GM19467 (cell line): ENCODE measurements at regions not wholly inside any gene's neighbourhood (a gene's known extent, or its start where the extent isn't known, plus 50 kb on each side); places are given as distances from the start of the nearest gene placed in this dataset.

Experiments
- ATAC-seq: cut with Tn5 transposase; IDR thresholded peaks from one replicate; pipeline ENCODE4 v1.9.1; 2021; ENCODE audit warnings: mild to moderate bottlenecking, moderate library complexity; ENCODE audit not compliant: unreplicated experiment

DNA sequence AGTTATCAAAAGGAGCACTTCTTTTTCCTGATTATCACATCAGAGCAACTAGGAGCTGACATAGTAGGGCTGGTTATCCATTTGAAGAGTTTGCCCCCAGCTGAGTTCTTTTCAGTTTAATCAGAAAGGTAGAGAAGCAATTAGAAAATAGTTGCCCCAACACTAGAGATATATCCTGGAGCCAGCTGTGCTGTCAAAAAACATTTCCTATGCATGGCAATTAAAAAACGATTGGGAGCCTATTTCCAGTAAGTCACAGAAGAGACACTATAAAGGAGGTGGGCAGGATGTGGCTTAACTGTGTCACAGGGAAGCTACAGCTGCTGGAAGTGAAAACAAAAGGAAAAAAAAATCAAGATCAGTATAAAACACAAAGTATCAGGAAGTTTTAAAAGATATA is 155.7 kb upstream of the SLITRK1 start:
- no peak for ATAC-seq

DNA sequence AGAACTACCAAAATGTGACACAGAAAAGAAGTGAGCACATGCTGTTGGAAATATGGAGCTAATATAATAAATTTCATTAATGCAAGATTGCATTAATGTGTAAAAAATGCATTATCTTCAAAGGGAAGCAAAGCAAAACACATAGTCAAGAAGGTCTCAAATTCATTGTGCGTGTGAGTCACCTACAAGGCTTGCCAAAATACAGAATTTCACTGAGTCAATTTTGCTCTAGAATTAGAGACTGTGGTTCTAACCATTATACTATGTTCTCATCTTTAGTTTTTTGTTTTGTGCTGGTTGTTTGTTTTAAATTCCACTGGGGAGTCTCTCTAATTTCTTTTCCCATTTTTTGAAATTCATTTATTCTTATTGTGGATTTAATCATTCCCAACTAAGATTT is 149.8 kb upstream of the SLITRK1 start:
- ATAC-seq, result no peak

DNA sequence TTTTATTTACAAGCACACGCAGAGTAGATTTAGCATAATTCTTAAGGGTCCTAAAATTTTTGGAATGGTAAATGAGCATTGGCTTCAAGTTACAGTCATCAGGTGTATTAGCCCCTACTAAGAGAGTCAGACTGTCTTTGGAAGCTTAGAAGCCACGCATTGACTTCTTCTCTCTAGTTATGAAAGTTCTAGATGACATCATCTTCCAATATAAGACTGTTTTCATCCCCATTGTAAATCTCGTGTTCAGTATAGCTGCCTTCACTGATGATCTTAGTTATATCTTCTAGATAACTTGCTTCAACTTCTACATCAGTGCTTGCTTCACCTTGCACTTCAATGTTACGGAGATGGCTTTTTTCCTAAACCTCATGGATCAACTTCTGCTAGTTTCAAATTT is 148.8 kb upstream of the SLITRK1 start:
- ATAC-seq, result no peak

DNA sequence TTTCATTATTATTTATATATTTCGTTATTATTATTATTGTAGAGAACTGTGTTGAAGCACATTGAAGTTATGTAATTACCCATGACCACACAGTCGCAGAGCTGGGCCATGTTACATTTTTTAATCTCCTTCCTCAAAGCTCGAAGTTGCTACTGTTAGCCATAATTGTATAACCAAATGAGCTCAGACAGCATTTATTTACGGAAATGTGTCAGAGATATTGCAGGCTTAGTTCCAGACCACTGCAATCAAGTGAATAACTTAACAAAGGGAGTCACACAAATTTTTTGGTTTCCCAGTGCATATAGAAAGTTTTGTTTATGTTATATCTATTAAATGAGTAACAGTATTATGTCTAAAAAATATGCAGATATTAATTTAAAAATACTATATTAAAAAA is 147.1 kb upstream of the SLITRK1 start:
- no peak for ATAC-seq

DNA sequence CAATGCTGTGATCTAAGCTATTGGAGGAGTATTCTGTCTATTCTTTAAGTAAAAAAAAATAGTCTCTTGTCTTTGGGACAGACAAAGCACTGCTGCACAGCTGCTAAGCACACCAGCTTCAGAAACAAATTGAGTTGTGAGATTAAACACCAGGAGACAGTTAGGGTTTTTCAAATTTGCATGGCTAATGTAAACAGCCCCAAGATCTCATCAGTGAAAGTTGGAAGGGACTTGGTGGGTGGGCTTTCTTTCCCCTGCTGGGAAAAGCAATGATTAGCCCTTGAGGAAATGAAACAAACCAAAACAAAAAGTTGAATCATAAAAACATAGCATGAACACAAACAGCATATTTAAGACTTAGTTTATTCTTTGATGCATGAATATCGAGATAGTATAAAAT is 143.6 kb upstream of the SLITRK1 start:
- ATAC-seq, result no peak

DNA sequence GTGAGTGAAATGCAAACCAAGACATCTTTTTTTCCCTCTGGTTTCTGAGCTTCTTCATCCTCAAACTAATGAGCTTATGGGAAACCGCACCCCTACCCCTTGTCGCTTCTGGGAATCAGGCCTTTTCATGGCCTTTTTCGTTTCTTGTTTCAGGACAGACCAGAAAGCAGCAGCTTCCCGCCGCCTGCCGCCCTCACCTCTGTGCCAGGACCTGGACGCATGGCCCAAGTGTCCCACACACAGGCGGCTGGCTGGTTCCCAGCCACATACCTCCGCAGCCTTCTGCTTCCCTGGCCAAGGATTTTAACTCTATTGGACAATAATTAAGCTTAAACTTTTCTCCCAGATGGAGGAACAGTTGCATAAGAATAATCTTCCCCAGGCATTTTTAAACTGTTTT is 114.1 kb upstream of the SLITRK1 start:
- ATAC-seq, result no peak

DNA sequence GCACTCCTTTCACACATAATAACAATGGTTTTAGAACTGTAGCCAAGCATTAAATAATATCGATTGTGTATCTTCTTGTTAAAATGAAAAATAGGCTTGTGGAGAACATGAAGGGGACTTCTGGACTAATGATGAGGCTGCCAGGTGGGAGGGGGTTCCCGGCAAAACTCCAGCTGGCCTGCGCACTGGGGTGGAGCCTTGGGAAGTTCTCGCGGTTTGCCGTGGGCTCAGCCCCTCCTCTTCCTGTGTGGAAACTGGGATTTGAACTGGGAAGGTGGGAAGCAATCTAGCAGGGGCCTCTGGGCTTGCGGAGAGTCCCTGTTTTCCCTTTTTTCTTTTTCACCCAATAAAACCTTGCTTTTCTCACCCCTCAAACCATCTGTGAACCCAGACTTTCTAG is 113.7 kb upstream of the SLITRK1 start:
- no peak for ATAC-seq

DNA sequence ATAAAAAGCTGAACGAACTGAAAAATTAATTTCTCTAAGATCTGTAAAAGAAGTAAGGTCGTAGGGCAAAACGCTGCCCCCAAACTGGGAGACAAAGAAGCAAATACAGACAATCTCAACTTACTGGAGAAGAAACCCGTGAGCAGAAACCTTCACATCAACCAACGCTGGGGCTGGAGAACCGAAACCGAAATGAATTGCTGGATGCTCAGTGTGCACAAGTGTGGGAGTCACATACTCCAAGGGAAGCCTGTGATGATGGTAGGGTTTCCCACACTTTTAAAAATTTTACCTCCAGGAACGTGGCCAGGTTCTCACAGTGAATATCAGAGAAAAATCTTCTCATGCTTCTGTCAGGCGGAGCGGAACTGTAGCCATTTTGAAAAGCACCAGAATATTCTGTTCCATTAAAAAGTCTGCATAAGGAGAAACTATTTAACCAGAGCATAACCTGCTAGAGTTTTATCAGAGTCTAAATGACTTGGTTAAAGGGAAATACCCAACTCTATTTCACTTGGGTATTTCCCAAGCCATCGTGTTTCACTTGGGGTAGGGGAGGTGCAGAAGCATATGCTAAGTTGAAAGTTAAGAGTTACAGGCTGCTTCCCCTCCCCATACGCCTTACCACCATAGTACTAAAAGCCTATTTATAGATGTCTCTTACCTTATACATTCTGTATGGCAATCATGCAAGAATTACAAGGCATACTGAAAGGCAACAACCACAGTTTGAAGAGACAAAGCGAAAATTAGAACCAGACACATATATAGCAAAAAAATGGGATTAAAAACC is 110.5 kb upstream of the SLITRK1 start:
- no peak for ATAC-seq

DNA sequence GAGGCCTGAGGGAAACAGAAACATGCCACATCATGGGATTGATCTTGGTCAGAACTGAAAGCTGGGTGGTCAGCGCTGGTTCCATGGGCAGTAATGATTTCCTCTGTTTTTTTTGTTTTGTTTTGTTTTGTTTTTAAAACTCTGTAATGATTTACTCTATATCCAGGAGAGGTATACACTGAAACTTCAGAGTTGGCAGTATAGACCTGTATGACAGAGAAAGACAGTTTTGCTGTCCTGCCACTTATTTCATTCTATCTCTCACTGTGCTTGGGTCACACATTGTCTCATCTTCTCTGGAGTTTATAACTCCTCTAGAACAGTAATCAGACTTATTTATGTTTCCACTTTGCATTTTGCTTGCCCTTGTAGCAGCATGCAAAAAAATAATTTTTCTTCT is 105.1 kb upstream of the SLITRK1 start:
- ATAC-seq, result no peak

DNA sequence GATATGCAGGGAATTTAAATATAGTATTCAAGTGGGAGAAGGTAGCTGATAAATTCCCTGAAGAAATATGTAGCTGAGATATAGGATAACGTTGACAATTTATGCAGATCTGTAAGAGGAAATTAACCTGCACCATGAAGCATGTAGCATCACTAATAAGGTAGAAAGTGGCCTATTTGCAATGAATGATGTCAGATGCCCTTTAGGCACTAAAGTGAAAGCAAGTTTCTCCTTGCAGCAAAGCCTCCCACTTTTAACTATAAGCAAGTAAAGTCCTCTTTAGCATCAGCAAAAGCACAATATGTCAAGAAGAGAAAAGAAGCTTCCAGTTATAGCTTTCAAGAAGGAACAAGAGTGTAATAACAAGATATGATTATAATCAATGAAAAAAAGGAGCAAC is 102.5 kb upstream of the SLITRK1 start:
- ATAC-seq, result no peak

DNA sequence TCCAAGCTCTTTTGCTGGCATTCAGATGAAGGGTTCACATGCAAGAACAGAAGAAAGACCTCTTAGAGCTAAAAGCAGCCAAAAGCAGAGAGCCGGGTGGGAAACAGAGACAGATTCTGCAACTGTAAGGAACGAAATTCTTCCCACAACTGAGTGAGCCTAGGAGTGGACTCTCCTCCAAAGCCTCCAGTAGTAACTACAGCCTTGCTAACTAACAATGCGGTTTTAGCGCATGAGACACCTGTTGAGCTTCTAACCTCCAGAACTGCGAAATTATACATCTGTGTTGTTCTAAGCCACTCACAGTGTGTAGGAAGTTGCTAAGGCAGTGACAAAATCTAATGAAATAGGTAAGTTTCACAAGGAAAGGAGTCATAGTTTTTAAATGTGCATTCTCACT is 98.1 kb upstream of the SLITRK1 start:
- ATAC-seq, result no peak

DNA sequence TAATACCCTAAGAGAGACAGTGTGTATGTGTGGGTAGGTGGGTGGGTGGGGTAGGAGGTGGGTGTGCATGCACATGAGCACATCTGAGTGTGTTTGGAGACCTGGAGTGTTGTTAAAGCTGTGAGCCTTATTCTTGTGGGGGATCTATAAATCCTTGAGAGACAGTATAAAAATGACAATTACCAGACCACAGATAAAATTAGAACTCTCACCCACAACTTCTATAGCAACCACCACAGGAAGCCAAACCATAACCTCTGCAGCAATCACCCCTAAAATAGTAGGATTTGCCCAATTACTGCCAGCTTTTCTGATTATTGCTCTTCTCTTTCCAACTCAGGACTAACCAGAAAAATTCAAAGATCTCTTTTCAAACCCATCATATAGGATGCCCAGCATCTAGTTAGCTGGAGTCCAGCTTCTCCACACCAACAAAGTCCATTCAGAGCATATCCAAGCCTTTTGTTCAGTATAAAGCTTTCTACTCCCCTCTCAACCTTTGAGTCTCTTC is 93.4 kb upstream of the SLITRK1 start:
- ATAC-seq, result no peak

DNA sequence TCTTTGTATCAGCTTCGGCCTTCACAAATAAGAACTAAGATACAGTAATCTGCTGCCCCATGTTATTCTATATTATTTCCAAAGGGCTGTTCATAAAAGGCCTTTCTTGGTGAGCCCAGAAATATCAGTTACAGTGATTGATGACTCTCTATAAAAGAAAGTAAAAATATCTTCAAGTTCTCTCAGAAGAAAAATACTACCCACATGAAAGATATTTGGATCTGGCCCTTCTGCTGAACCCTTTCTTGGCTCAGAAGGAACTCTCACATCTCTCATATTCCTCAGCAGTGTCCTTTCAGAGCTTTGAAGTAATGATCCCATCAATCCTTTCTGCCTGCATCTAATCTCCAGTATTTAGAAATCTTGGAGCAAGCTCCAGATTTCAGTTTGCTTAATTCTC is 76.3 kb upstream of the SLITRK1 start:
- no peak for ATAC-seq

DNA sequence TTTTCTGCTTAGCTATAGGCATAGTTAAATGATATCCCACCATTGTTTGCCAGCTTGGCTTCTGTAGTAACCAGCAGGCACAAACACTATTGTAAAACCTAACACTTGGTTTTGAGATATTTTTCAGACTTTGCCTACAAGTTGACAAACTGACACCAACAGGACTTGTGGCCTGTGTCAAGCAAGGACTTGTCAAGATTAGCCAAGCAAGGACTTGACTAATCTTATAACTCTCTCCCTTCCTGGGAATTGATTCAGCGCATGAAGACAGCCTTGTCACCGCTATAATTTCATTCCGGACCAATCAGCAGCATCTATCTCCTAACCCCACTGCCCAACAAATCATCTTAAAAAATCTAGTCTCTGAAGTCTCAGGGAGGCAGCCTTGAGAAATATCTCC is 72.7 kb upstream of the SLITRK1 start:
- no peak for ATAC-seq

DNA sequence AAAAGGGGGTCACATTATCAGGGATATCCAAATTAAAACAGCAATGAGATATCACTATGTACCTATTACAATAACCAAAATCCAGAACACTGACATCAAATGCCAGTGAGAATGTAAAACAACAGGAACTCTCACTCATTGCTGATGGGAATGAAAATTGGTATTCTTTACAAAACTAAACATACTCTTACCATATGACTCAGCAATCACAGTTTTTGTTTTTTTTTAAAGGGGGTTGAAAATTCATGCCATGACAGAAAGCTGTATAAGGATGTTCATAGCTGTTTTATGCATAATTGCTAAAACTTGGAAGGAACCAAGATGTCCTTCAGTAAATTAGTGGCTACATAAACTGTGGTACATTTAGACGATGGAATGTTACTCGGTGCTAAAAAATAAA is 71.6 kb upstream of the SLITRK1 start:
- no peak for ATAC-seq

DNA sequence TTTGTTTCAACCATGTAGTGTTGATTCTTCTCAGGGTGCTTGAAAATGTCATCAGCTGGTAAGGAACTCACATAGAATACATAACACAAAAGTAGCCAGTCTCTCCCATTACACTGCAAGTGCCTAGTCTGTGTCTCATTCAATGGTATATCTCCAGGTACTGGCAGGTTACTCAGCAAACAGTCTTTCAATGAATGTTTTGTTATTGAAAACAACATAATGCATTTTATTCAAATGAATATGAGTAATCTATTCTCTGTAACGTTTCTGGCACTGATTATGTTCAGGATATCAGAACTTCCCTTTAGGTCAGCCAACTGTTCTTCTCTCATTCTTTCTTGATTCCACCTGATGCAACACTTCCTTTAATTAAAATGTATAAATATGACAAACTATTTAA is 68.0 kb upstream of the SLITRK1 start:
- no peak for ATAC-seq

DNA sequence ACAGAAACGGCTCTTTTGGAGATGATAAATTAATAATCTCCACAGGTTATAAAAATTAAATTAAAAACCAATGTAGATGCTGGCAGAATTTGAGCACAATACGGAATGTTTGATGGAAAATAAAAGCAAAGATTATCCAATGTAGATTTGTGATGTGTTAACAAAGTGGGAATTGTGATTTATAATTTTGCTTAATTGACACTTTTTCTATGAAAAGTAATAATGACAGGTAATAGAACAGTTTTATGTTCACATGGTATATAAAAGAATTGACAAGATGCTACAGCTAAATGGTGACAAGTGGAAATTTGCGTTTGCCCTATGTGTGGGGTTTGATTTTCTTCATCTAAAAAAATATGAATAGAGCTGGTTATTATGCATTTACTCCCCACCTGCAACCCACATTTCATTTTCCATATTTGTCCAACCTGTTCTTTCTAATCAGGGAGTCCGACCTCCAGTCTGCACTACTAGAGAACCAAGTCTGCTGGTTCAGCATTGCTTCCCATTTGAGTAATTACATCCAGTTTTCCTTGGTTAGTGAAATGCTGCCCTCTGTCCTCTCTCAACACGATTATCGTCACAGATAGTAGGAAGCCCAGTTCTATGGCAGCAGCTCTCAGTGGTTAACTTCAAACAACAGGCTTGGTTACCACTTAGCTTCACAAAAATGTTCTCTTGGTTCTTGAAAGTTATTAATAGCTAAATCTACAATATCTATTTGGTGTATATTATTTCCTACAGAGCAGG is 61.4 kb upstream of the SLITRK1 start:
- ATAC-seq, result no peak

DNA sequence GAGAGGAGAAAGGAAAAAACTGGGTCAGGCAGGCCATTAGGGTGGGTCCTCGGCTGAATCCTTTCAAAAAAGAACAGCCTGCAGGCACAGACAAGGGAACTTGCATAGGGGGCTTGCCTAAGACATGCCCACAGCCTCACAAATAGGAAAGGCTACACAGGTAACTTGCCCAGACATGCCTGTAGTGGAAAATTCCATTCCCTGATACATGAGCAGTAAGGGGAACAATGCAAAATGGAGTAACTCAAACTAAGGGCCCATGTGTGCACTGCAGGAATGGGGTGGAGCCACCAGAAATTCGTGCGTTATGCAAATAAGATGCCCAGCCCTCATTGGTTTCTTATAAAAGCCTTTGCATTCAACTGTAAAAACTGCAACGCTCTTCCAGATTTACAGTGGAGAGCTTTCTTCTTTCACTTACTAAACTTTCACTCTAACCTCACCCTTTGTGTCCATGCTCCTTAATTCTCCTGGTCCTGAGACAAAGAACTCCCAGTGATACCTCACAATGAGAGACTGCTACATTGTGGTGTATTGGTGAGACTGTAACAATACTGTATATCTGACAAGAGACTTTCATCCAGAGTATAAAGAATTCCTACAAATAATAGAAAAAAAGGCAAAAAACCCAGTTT is 59.5 kb upstream of the SLITRK1 start:
- ATAC-seq, result no peak

DNA sequence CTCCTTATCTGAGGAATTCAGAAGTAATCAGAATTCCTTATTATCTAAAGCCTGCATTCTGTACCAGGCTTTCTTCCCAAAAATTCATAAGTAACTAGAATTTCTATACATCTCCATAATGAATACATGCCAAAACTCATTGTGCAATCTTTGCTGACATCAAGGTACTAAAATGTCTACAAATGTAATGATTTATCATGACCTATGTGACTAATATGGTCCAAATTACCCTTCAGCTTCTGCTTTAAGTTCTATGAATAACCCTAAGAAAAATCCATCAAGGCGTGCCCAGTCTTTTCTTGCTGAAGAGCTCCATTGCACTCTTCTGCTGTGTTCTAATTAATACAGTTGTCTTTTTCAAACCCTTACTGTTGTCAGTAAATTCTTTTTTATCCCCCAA is 58.5 kb upstream of the SLITRK1 start:
- ATAC-seq, result no peak

DNA sequence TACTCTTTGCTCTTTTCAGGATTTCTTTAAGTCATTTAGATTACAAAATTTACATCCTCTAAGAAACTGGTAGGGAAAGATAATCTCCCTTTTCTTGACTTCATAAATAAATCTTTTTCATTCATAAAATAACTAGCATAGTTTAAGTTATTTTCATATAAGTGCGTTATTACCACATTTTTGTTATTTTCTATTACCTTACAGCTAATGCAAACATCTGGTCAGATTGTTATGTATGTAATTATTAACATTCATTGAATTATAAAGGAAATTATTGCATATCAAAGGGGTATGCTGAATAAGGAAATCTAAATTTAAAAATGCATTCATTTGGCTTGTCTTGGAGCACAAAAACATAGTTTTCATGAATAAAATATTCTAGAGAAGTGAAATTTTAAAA is 55.3 kb upstream of the SLITRK1 start:
- ATAC-seq, result no peak

DNA sequence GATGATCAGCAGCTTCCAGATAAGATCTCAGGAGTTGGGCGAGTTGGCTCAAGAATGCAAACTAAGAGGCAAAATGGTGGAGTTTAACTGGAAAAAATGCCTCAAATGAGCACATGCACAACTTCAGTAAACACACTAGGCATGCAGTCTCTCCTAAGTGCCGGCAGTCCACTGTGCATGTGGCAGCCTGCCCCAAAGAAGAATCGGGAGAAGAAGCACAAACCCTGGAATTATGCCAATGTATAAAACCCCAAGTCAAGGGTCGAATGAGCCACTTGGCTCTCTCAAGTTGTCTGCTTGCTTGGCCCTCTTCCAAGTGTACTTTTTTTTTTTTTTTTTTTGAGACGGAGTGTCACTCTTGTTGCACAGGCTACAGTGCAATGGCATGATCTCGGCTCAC is 53.3 kb upstream of the SLITRK1 start:
- no peak for ATAC-seq
